Activated T-cell treated with anti-CD3 and anti-CD28 coated beads for 24 hours (primary cell): ENCODE measurements at regions not wholly inside any gene's neighbourhood (a gene's known extent, or its start where the extent isn't known, plus 50 kb on each side); places are given as distances from the start of the nearest gene placed in this dataset.

Experiments
- DNase-seq: peaks from one replicate; pipeline ENCODE4 v3.0.0-alpha.2; 2020; ENCODE audit warnings: low read depth

- DNase-seq = no peak
Observed at GRCh38 chr6:87806635-87807034, 104.6 kb upstream of the AKIRIN2 start.

- DNase-seq = no peak
Observed at GRCh38 chr6:87806099-87806498, 104.1 kb upstream of the AKIRIN2 start.

GRCh38 chr6:87803791-87804190 is 101.8 kb upstream of the AKIRIN2 start:
- no peak for DNase-seq

GRCh38 chr6:87799651-87800050 is 97.6 kb upstream of the AKIRIN2 start:
- DNase-seq = no peak

GRCh38 chr6:87798393-87799278 is 96.6 kb upstream of the AKIRIN2 start:
- DNase-seq = no peak

- no peak for DNase-seq
Observed at GRCh38 chr6:87794922-87795885, 93.2 kb upstream of the AKIRIN2 start.

- no peak for DNase-seq
Observed at GRCh38 chr6:87793315-87793714, 91.3 kb upstream of the AKIRIN2 start.

- no peak for DNase-seq
Observed at GRCh38 chr6:87791982-87792381, 89.9 kb upstream of the AKIRIN2 start.

GRCh38 chr6:87791485-87791884 is 89.5 kb upstream of the AKIRIN2 start:
- no peak for DNase-seq

GRCh38 chr6:87791029-87791428 is 89.0 kb upstream of the AKIRIN2 start:
- DNase-seq = no peak

- DNase-seq = no peak
Observed at GRCh38 chr6:87789900-87790290, 87.9 kb upstream of the AKIRIN2 start.

- no peak for DNase-seq
Observed at GRCh38 chr6:87789198-87789899, 87.3 kb upstream of the AKIRIN2 start.

- no peak for DNase-seq
Observed at GRCh38 chr6:87788141-87788540, 86.1 kb upstream of the AKIRIN2 start.

GRCh38 chr6:87785229-87785862 is 83.3 kb upstream of the AKIRIN2 start:
- no peak for DNase-seq

GRCh38 chr6:87784690-87785089 is 82.7 kb upstream of the AKIRIN2 start:
- DNase-seq = no peak

- DNase-seq = no peak
Observed at GRCh38 chr6:87784051-87784450, 82.0 kb upstream of the AKIRIN2 start.

GRCh38 chr6:87779542-87779941 is 77.5 kb upstream of the AKIRIN2 start:
- no peak for DNase-seq

- no peak for DNase-seq
Observed at GRCh38 chr6:87772597-87773530, 70.8 kb upstream of the AKIRIN2 start.

GRCh38 chr6:87767478-87767877 is 65.4 kb upstream of the AKIRIN2 start:
- DNase-seq = no peak

GRCh38 chr6:87766211-87766610 is 64.2 kb upstream of the AKIRIN2 start:
- no peak for DNase-seq

GRCh38 chr6:87763901-87764300 is 61.9 kb upstream of the AKIRIN2 start:
- DNase-seq = no peak
